ENCODE measurements at regions not wholly inside any gene's neighbourhood (a gene's known extent, or its start where the extent isn't known, plus 50 kb on each side); places are given as distances from the start of the nearest gene placed in this dataset.

GRCh38 chr3:110969229-110970211, 102.1 kb upstream of the NECTIN3 start:
- no peak for TF ChIP-seq GATA3 (IDR thresholded peaks at IDR 0.05; ENCODE audit: low read depth, low read length)
- TF ChIP-seq GATA2 (IDR thresholded peaks at IDR 0.05; ENCODE audit: low read depth, low read length) = no peak

All from SH-SY5Y (cell line).